ENCODE measurements at regions not wholly inside any gene's neighbourhood (a gene's known extent, or its start where the extent isn't known, plus 50 kb on each side); places are given as distances from the start of the nearest gene placed in this dataset.

DNA sequence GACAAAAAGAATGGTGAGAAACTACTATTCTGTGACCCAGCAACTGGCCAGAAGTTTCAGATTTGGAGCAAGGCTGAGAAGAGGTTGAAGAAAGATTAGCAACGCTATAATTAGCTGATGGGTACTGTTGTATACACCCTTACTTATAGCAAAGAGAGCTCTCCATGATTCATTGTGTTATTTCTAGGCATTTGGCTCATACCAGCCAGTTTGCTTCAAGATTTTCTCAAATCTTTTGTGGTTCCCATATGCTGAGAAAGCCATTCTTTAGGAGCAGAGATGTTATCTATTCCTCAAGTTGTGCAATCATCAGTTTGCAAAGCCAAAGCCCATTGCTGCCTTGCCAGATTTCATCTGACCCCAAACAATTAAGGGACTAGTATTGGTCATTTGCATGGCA lies 179.4 kb downstream of the ETS1 start:
- H3K9me3 ChIP-seq (ENCODE audit: control insufficient read depth in 2 of 2, insufficient read depth in 1 of 2, low read depth in 1 of 2, low read length in 1 of 2) = no peaks in the 10 kb centered on the region
- no peaks in the 10 kb centered on the region for H3K36me3 ChIP-seq (ENCODE audit: control insufficient read depth in 2 of 2, insufficient read depth in 2 of 2, low read length in 1 of 2)
- no peak overlapping the region for H3K27ac ChIP-seq (ENCODE audit: low read depth in 2 of 2, low read length in 1 of 2)
- H3K27me3 ChIP-seq (ENCODE audit: control insufficient read depth in 1 of 2, insufficient read depth in 2 of 2, low read length in 2 of 2) = no peaks in the 10 kb centered on the region
- 76 to 81% methylated on average over 1 of the region's 1 CpG for WGBS, 2 donors
- H3K4me3 ChIP-seq (ENCODE audit: low read depth in 1 of 2, low read length in 2 of 2) = no peak overlapping the region
- H3K4me1 ChIP-seq (ENCODE audit: control insufficient read depth in 2 of 2, insufficient read depth in 2 of 2, low read length in 1 of 2) = no peaks in the 10 kb centered on the region

DNA sequence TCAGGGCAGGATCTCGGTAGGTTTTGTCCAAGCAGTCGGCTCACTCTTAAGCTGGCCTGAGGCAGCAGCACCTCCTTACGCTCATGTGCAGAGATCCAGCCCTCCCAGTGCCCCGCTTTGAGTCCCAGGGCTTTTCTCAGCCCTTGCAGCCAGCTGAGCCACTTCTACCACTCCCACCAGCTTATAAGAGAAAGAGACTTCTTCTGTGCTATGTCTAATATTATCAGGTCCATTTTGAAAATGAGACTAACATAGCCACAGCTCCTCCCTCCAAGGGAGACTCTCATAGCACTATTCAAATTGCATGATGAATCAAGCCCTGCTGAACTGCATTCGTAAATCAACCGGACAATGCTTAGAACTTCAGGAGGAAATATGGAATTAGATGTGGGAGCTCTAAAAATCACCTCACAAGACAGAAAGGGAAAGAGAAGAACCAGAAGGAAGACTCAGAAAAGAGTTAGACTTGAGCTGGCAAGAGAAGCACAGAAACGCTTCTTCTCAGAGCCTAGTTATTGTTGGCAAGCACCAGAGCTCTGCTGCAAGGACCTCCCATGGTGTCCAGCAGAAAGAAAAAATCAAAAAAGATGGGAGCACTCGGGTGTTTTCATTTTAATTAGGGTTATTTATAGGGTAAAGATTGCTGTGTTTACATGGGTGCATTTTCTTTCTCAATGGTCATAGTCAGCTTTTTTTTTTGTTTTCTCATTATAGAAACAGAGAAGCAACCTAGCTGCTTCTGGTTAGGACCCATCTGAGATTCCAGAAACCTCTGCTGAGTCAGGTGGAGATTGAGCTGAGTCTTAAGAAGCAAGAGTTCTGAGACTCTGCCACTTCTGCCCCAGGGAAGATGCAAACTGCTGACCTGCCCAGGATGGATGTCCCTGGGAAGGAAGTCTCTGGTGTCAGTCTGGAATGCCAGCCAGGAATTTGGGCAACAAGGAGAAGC lies 181.4 kb downstream of the ETS1 start:
- Histone ChIP-seq H3K27ac (ENCODE audit: low read depth in 2 of 2, low read length in 1 of 2) (no peak overlapping the region), H3K36me3 (ENCODE audit: control insufficient read depth in 2 of 2, insufficient read depth in 2 of 2, low read length in 1 of 2) (no peaks in the 10 kb centered on the region), H3K4me1 (ENCODE audit: control insufficient read depth in 2 of 2, insufficient read depth in 2 of 2, low read length in 1 of 2) (no peaks in the 10 kb centered on the region), H3K27me3 (ENCODE audit: control insufficient read depth in 1 of 2, insufficient read depth in 2 of 2, low read length in 2 of 2) (no peaks in the 10 kb centered on the region), H3K4me3 (ENCODE audit: low read depth in 1 of 2, low read length in 2 of 2) (no peak overlapping the region), H3K9me3 (ENCODE audit: control insufficient read depth in 2 of 2, insufficient read depth in 1 of 2, low read depth in 1 of 2, low read length in 1 of 2) (no peaks in the 10 kb centered on the region)
- 53 to 71% methylated on average over 8 of the region's 8 CpGs for WGBS, 2 donors

DNA sequence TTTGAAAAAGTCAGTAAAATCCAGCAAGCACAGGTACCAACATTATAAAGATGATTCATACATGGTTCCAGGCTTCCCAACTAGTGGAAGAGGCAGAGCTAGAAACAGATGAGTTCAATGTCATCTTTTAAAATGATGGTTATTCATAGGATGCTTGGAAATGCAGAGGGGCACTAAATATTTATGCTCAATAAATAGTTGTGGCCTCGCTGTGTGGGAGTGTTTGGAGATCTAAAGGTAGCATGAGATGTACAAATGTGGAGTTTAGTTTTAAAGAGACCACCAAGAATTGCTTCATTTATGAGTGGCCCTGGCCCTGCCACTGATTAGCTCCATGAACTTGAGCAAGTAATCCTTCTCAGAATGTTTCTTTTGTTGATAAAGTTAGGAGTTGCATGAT lies 182.2 kb downstream of the ETS1 start:
- WGBS, 2 donors = 93 to 97% methylated on average over 1 of the region's 1 CpG
- H3K27ac ChIP-seq (ENCODE audit: low read depth in 2 of 2, low read length in 1 of 2) = no peak overlapping the region
- H3K4me1 ChIP-seq (ENCODE audit: control insufficient read depth in 2 of 2, insufficient read depth in 2 of 2, low read length in 1 of 2) = no peaks in the 10 kb centered on the region
- no peak overlapping the region for H3K4me3 ChIP-seq (ENCODE audit: low read depth in 1 of 2, low read length in 2 of 2)
- H3K9me3 ChIP-seq (ENCODE audit: control insufficient read depth in 2 of 2, insufficient read depth in 1 of 2, low read depth in 1 of 2, low read length in 1 of 2) = no peaks in the 10 kb centered on the region
- no peaks in the 10 kb centered on the region for H3K36me3 ChIP-seq (ENCODE audit: control insufficient read depth in 2 of 2, insufficient read depth in 2 of 2, low read length in 1 of 2)
- H3K27me3 ChIP-seq (ENCODE audit: control insufficient read depth in 1 of 2, insufficient read depth in 2 of 2, low read length in 2 of 2) = no peaks in the 10 kb centered on the region

DNA sequence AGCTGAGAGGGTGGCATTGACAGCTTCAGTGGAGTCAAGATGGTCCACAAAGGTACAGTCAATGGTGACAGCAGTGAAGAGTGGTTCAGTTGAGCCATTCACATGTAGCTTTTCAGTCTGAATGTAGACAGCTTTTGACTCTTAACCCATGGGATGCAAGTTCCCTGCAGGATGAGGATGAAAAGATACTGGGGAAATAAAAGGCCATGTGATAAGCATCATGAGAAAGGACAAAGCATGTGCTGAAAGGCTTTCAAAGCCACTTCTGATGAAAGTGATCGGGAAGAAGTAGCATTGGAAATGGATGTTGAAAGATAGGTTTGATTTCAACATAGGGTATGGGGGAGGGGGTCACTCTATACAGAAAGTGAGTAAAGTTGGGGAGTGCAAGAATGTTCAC lies 182.9 kb downstream of the ETS1 start:
- Histone ChIP-seq H3K27ac (ENCODE audit: low read depth in 2 of 2, low read length in 1 of 2) (no peak overlapping the region), H3K4me1 (ENCODE audit: control insufficient read depth in 2 of 2, insufficient read depth in 2 of 2, low read length in 1 of 2) (no peaks in the 10 kb centered on the region), H3K9me3 (ENCODE audit: control insufficient read depth in 2 of 2, insufficient read depth in 1 of 2, low read depth in 1 of 2, low read length in 1 of 2) (no peaks in the 10 kb centered on the region), H3K36me3 (ENCODE audit: control insufficient read depth in 2 of 2, insufficient read depth in 2 of 2, low read length in 1 of 2) (no peaks in the 10 kb centered on the region), H3K4me3 (ENCODE audit: low read depth in 1 of 2, low read length in 2 of 2) (no peak overlapping the region), H3K27me3 (ENCODE audit: control insufficient read depth in 1 of 2, insufficient read depth in 2 of 2, low read length in 2 of 2) (no peaks in the 10 kb centered on the region)
- WGBS, 2 donors = 90 to 95% methylated on average over 1 of the region's 1 CpG

DNA sequence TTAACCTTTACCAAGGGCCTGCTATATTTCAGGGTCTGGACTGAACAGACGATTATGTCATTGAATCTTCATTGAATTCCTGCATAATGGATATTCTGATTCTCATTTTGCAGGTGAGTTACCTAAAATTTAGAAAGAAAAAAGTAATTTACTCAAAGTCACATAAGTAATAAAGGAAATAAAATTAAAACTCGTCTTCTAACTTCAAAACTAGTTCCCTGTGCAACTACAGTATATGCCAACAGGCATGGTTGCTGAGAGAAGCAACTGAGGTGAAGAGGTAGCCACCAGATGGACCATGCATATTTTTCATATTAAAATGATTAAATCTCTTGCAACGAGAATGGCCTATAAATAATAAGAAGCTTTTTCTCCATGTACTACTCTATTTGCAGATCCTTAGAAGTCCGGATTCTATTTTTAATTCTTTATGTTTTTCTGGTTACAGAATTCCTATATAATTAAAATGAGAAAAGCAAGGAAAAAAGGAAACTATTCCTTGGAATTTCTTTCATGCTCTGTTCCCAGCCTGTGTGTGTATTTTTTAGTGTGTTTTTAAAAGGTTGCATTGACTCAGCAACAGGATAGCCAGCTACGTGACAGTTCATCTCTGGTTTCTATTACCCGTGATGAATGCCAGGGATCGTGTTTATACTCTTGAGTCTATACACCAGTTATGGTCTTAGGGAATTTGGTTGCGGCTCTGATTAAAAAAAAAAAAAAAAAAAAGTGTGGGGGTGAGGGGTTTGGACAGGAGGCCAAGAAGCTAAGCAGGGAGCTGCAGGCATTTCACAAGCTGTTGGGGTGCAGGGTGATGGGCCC lies 186.8 kb downstream of the ETS1 start:
- 85 to 90% methylated on average over 8 of the region's 8 CpGs for WGBS, 2 donors
- Histone ChIP-seq H3K36me3 (ENCODE audit: control insufficient read depth in 2 of 2, insufficient read depth in 2 of 2, low read length in 1 of 2) (no peaks in the 10 kb centered on the region), H3K9me3 (ENCODE audit: control insufficient read depth in 2 of 2, insufficient read depth in 1 of 2, low read depth in 1 of 2, low read length in 1 of 2) (no peaks in the 10 kb centered on the region), H3K4me3 (ENCODE audit: low read depth in 1 of 2, low read length in 2 of 2) (no peak overlapping the region), H3K27ac (ENCODE audit: low read depth in 2 of 2, low read length in 1 of 2) (no peak overlapping the region), H3K27me3 (ENCODE audit: control insufficient read depth in 1 of 2, insufficient read depth in 2 of 2, low read length in 2 of 2) (no peaks in the 10 kb centered on the region), H3K4me1 (ENCODE audit: control insufficient read depth in 2 of 2, insufficient read depth in 2 of 2, low read length in 1 of 2) (no peaks in the 10 kb centered on the region)

DNA sequence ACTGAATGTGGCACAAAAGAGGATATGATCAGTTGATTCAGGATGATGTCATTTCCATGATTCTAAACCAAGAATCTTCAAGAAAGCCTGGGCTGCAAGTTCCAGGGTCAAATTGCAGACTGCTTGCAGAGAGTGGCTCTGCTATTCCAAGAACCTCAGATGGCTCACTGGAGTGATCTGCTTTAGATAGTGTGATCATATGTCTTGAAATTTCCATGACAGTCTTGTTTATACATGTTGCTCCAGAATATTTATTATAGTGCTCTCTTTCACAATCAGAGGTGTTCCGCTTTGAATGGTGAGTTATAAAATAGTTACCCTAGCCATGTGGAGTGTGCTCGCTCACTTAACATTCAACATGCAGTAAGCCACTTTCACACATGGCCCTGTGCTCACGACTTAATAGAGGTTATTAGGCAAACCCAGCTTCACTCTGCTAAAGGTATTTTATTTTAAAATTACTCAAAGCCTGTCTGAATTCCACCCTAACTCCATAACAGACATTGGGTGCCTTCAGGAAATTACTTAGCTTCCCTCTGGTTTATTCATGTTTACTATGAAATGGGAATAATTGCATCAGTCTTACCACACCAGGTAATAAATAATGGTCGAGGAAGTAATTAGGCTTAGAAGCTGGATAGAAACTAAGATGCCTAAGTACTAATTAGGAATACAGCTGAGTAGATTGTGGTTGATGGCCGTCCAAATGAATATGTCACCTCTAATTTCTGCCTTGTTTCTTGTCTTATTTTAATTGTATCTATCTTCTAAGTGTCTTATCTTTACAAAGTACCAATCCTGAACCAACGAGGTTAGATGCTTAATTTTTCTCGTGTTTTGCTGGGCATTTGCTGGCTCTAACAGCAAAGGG lies 187.9 kb downstream of the ETS1 start:
- no peaks in the 10 kb centered on the region for H3K4me1 ChIP-seq (ENCODE audit: control insufficient read depth in 2 of 2, insufficient read depth in 2 of 2, low read length in 1 of 2)
- H3K9me3 ChIP-seq (ENCODE audit: control insufficient read depth in 2 of 2, insufficient read depth in 1 of 2, low read depth in 1 of 2, low read length in 1 of 2) = no peaks in the 10 kb centered on the region
- 80 to 81% methylated on average over 7 of the region's 7 CpGs for WGBS, 2 donors
- no peaks in the 10 kb centered on the region for H3K36me3 ChIP-seq (ENCODE audit: control insufficient read depth in 2 of 2, insufficient read depth in 2 of 2, low read length in 1 of 2)
- H3K4me3 ChIP-seq (ENCODE audit: low read depth in 1 of 2, low read length in 2 of 2) = no peak overlapping the region
- no peaks in the 10 kb centered on the region for H3K27me3 ChIP-seq (ENCODE audit: control insufficient read depth in 1 of 2, insufficient read depth in 2 of 2, low read length in 2 of 2)
- H3K27ac ChIP-seq (ENCODE audit: low read depth in 2 of 2, low read length in 1 of 2) = no peak overlapping the region

DNA sequence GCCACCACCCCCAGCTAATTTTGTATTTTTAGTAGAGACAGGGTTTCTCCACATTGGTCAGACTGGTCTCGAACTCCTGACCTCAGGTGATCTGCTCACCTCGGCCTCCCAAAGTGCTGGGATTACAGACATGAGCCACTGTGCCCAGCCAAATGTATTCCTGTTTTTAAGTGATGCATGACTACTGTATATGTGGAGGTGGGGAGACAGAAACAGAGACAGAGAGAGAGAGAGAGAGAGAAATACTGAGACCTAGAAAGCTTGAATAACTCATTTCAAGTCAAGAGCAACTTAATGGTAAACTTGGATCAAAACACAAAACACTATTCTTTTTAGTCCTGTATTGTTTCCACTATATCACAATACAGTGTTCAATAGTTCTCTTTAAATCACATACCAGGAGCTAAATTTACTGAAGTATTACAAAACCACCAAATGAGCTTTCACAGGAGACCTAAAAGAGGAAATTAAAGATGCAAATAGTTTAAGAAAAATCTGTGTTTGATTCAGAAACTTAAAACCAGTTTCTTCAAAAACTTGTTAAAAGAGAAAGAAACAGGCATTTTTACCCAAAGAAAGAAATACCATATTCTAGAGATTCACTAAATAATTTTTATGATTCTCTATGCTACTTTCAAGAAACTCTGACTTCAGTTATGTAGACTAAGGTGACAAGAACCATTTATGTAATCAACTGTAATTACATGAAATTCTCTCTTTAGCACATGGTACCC lies 188.7 kb downstream of the ETS1 start:
- Histone ChIP-seq H3K9me3 (ENCODE audit: control insufficient read depth in 2 of 2, insufficient read depth in 1 of 2, low read depth in 1 of 2, low read length in 1 of 2) (no peaks in the 10 kb centered on the region), H3K36me3 (ENCODE audit: control insufficient read depth in 2 of 2, insufficient read depth in 2 of 2, low read length in 1 of 2) (no peaks in the 10 kb centered on the region), H3K27ac (ENCODE audit: low read depth in 2 of 2, low read length in 1 of 2) (no peak overlapping the region), H3K4me3 (ENCODE audit: low read depth in 1 of 2, low read length in 2 of 2) (no peak overlapping the region), H3K4me1 (ENCODE audit: control insufficient read depth in 2 of 2, insufficient read depth in 2 of 2, low read length in 1 of 2) (no peaks in the 10 kb centered on the region), H3K27me3 (ENCODE audit: control insufficient read depth in 1 of 2, insufficient read depth in 2 of 2, low read length in 2 of 2) (no peaks in the 10 kb centered on the region)
- WGBS, 2 donors = 85 to 87% methylated on average over 2 of the region's 2 CpGs

DNA sequence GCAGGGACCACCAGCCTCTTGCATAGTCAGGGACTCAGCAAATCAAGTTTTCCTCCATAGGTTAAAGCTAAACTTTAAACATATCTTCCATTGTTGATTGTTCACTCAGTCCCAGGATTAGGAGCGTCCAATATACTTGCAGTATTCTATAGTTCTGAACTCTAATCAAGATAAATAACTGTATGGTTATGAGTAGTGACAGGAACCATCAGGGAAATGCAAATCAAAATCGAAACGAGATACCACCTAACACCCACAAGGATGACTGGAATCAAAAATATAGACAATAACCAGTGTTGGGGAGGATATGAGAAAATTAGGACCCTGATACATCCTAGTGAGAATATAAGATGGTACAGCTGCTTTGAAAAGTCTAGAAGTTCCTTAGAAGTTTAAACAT lies 190.0 kb downstream of the ETS1 start:
- no peaks in the 10 kb centered on the region for H3K36me3 ChIP-seq (ENCODE audit: control insufficient read depth in 2 of 2, insufficient read depth in 2 of 2, low read length in 1 of 2)
- 73 to 78% methylated on average over 3 of the region's 3 CpGs for WGBS, 2 donors
- H3K9me3 ChIP-seq (ENCODE audit: control insufficient read depth in 2 of 2, insufficient read depth in 1 of 2, low read depth in 1 of 2, low read length in 1 of 2) = no peaks in the 10 kb centered on the region
- H3K27ac ChIP-seq (ENCODE audit: low read depth in 2 of 2, low read length in 1 of 2) = no peak overlapping the region
- no peak overlapping the region for H3K4me3 ChIP-seq (ENCODE audit: low read depth in 1 of 2, low read length in 2 of 2)
- H3K4me1 ChIP-seq (ENCODE audit: control insufficient read depth in 2 of 2, insufficient read depth in 2 of 2, low read length in 1 of 2) = no peaks in the 10 kb centered on the region
- H3K27me3 ChIP-seq (ENCODE audit: control insufficient read depth in 1 of 2, insufficient read depth in 2 of 2, low read length in 2 of 2) = no peaks in the 10 kb centered on the region

All from esophagus (tissue), 2 donors.